Peyer's patch (tissue), 4 donors: ENCODE measurements at regions not wholly inside any gene's neighbourhood (a gene's known extent, or its start where the extent isn't known, plus 50 kb on each side); places are given as distances from the start of the nearest gene placed in this dataset.

ENCODE experiments used
- DNase-seq, 3 donors: peaks; one replicate each; pipeline ENCODE4 v3.0.0-alpha.2; 2017 to 2019
- H3K27ac ChIP-seq, 4 donors: fragments of 200-600 bp; sonication (generic); one replicate each; pipeline ENCODE4 v1.5.1; 2016 to 2019
- H3K27me3 ChIP-seq, 2 donors: fragments of 200-600 bp; sonication (generic); one replicate each; pipeline ENCODE4 v1.5.1; 2019
- H3K36me3 ChIP-seq, 3 donors: fragments of 200-600 bp; sonication (generic); one replicate each; pipeline ENCODE4 v1.5.1; 2016 to 2019
- H3K4me1 ChIP-seq, 4 donors: fragments of 200-600 bp; sonication (generic); one replicate each; pipeline ENCODE4 v1.5.1; 2016 to 2019
- H3K4me3 ChIP-seq, 4 donors: fragments of 200-600 bp; sonication (generic); 1 replicate in 3 of 4; 2 replicates in 1 of 4; pipeline ENCODE4 v1.5.1; 2016 to 2019; ENCODE audit warnings: mild to moderate bottlenecking in 1 of 4
- H3K9me3 ChIP-seq, 4 donors: fragments of 200-600 bp; sonication (generic); one replicate each; pipeline ENCODE4 v1.5.1; 2016 to 2019; ENCODE audit warnings: mild to moderate bottlenecking in 1 of 4
- POLR2A ChIP-seq, 2 donors: fragments of 450-650 bp; IDR thresholded peaks; one replicate each; pipeline ENCODE4 v1.5.1; 2017; ENCODE audit warnings: antibody characterized with exemption in 2 of 2, mild to moderate bottlenecking in 2 of 2, moderate library complexity in 2 of 2
- TF ChIP-seq, protein P1 (sequence below), 6 experiments: fragments of 450-650 bp in 4 of 6; fragments of 200-600 bp in 2 of 6; sonication (generic) in 1 of 6; IDR thresholded peaks; one replicate each; pipeline ENCODE4 v1.5.1; 2017 to 2019; ENCODE audit warnings: antibody characterized with exemption in 6 of 6, mild to moderate bottlenecking in 3 of 6, moderate library complexity in 1 of 6

DNA sequence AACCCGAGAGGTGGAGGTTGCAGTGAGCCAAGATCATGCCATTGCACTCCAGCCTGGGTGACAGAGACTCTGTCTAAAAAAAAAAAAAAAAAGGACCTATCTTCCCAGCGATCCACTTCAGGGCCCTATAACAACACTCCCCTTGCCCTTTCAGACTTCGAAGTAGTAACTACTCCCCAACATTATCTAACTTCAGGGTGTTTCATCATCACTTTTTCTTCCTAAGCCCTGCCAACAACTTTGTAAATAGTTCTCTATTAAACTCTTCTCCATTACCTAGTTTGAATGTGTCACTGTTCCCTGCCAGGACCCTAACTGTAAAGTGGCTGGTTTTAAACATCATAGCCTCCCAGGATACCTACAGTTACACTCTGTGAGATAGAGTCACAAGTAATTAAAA is 220.8 kb downstream of the BTG1 start:
- Histone ChIP-seq H3K9me3 (no peaks in the 10 kb centered on the region), H3K36me3 (no peaks in the 10 kb centered on the region), H3K27ac (no peak overlapping the region), H3K4me3 (no peak overlapping the region), H3K27me3 (no peaks in the 10 kb centered on the region), H3K4me1 (no peaks in the 10 kb centered on the region)
- no peak for DNase-seq
- TF ChIP-seq, protein P1, sequence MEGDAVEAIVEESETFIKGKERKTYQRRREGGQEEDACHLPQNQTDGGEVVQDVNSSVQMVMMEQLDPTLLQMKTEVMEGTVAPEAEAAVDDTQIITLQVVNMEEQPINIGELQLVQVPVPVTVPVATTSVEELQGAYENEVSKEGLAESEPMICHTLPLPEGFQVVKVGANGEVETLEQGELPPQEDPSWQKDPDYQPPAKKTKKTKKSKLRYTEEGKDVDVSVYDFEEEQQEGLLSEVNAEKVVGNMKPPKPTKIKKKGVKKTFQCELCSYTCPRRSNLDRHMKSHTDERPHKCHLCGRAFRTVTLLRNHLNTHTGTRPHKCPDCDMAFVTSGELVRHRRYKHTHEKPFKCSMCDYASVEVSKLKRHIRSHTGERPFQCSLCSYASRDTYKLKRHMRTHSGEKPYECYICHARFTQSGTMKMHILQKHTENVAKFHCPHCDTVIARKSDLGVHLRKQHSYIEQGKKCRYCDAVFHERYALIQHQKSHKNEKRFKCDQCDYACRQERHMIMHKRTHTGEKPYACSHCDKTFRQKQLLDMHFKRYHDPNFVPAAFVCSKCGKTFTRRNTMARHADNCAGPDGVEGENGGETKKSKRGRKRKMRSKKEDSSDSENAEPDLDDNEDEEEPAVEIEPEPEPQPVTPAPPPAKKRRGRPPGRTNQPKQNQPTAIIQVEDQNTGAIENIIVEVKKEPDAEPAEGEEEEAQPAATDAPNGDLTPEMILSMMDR (IDR thresholded peaks at IDR 0.05) = no peak
- TF ChIP-seq POLR2A (IDR thresholded peaks at IDR 0.05) = no peak

DNA sequence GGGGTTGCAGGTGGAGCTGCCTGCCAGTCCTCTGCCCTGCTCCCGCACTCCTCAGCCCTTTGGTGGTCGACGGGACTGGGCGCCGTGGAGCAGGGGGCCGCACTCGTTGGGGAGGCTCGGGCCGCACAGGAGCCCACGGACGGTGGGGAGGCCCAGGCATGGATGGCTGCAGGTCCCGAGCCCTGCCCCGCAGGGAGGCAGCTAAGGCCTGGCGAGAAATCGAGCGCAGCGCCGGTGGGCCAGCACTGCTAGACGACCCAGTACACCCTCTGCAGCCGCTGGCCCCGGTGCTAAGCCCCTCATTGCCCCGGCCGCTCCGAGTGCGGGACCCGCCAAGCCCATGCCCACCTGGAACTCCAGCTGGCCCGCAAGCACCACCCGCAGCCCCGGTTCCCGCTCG is 221.8 kb downstream of the BTG1 start:
- Histone ChIP-seq H3K4me1 (no peaks in the 10 kb centered on the region), H3K36me3 (no peaks in the 10 kb centered on the region), H3K27ac (no peak overlapping the region), H3K9me3 (no peaks in the 10 kb centered on the region), H3K27me3 (no peaks in the 10 kb centered on the region), H3K4me3 (no peak overlapping the region)
- no peak for DNase-seq
- TF ChIP-seq, protein P1 (IDR thresholded peaks at IDR 0.05) = no peak
- TF ChIP-seq POLR2A (IDR thresholded peaks at IDR 0.05) = no peak

DNA sequence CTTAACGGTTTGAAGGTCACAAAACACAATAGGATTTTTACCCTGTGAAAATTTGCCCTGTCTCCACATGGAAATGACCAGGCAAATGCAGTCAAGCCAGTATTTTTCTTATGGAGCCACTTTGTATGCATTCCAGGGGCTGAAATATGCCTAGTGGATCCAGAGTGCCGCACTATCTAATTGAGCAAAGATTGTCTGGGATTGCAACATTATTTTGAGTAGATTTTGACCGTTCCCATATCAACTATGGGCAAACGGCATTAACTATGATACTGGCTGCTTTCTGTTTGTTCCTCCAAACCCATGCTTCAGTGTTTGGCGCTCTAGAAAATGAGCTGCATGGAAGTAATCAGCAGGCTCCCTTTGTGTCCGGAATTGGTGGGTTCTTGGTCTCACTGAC is 223.0 kb downstream of the BTG1 start:
- Histone ChIP-seq H3K4me1 (no peaks in the 10 kb centered on the region), H3K27me3 (no peaks in the 10 kb centered on the region), H3K36me3 (no peaks in the 10 kb centered on the region), H3K4me3 (no peak overlapping the region), H3K27ac (peak overlapping the region in 1 of 4 donors; percentile 7), H3K9me3 (no peaks in the 10 kb centered on the region)
- DNase-seq = no peak
- no peak for TF ChIP-seq POLR2A (IDR thresholded peaks at IDR 0.05)

DNA sequence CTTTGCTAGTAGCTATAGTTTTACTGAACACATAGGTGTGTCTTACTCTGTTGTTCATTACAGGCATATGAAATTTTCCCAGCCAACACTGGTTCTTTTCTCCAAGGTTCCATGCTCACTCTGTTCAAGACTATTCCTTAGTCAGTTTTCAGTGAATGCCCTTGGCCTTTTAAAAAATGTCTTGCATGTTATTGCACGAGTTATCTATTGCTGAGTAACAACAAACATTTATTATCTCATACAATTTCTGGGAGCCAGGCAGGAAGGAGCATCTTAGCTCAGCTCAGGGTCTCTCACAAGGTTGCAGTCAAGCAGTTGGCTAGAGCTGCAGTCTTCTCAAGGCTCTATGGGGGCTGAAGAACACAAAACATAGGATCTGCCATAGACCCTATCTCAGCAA is 223.5 kb downstream of the BTG1 start:
- Histone ChIP-seq H3K27ac (peak overlapping the region in 1 of 4 donors; percentile 7), H3K4me3 (no peak overlapping the region), H3K36me3 (no peaks in the 10 kb centered on the region), H3K4me1 (no peaks in the 10 kb centered on the region), H3K9me3 (no peaks in the 10 kb centered on the region), H3K27me3 (no peaks in the 10 kb centered on the region)
- no peak for TF ChIP-seq POLR2A (IDR thresholded peaks at IDR 0.05)
- TF ChIP-seq, protein P1 (IDR thresholded peaks at IDR 0.05) = no peak
- DNase-seq = no peak

DNA sequence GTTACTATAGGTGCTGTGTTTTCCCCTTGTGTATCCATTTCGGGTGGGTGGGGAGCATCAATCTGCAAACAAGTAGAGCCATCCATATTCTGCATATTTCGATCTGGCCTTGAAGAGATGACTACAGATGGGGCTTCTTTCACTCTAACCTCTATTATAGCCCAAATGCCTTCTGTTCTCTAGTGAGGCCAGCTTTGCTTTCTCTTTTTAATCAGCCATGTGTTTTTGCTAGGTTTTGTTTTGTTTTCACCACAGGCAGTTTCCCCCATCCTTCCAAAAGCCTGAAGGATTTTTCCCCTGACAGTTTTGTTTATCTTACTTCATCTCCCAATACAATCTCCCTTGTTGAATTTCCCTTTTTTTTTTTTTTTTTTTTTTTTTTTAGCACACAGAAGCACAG is 224.1 kb downstream of the BTG1 start:
- no peak for TF ChIP-seq POLR2A (IDR thresholded peaks at IDR 0.05)
- TF ChIP-seq, protein P1 (IDR thresholded peaks at IDR 0.05) = no peak
- no peak overlapping the region for H3K4me3 ChIP-seq

DNA sequence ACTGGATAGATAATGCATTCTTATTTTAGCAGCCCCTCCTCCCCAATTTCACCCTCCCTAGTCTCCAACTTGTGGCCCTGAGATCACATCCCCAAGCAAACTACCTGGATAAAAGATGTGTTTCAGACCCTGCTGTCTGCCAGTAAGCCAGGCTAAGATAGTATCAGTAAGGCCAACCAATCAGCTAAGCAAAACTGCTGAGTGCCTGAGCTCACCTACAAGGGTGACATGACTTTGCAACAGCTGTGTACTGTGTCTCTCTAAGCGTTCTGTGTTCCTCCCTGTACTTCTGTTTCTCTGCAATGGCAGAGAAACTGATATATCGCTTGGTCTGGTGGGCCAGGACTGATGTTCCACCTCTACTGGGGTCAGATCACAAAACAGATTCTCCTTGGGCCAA is 224.9 kb downstream of the BTG1 start:
- no peaks in the 10 kb centered on the region for H3K4me1 ChIP-seq
- no peaks in the 10 kb centered on the region for H3K36me3 ChIP-seq
- TF ChIP-seq, protein P1 (IDR thresholded peaks at IDR 0.05) = no peak
- TF ChIP-seq POLR2A (IDR thresholded peaks at IDR 0.05) = no peak
- DNase-seq = no peak
- no peaks in the 10 kb centered on the region for H3K27me3 ChIP-seq
- no peak overlapping the region for H3K27ac ChIP-seq
- H3K9me3 ChIP-seq = no peaks in the 10 kb centered on the region
- H3K4me3 ChIP-seq = no peak overlapping the region

More for the DNA sequence above, 224.1 kb downstream of the BTG1 start:
- Histone ChIP-seq H3K36me3 (no peaks in the 10 kb centered on the region), H3K27ac (no peak overlapping the region), H3K27me3 (no peaks in the 10 kb centered on the region), H3K9me3 (no peaks in the 10 kb centered on the region), H3K4me1 (no peaks in the 10 kb centered on the region)
- DNase-seq = no peak
